Breast epithelium (tissue), 4 donors: ENCODE measurements at regions not wholly inside any gene's neighbourhood (a gene's known extent, or its start where the extent isn't known, plus 50 kb on each side); places are given as distances from the start of the nearest gene placed in this dataset.

Experiments used
- DNase-seq, 2 donors: peaks; one replicate each; pipeline ENCODE4 v3.0.0-alpha.2; 2019; ENCODE audit warnings: low spot score in 2 of 2
- H3K27ac ChIP-seq, 2 donors: fragments of 200-600 bp; sonication (generic) in 1 of 2; one replicate each; pipeline ENCODE4 v1.5.1; 2016 to 2019; ENCODE audit warnings: mild to moderate bottlenecking in 1 of 2
- H3K27me3 ChIP-seq, 2 donors: fragments of 200-600 bp; sonication (generic) in 1 of 2; one replicate each; pipeline versions ENCODE4 v1.5.1 to v1.6.0; 2017 to 2019; ENCODE audit warnings: control low read depth in 1 of 2, mild to moderate bottlenecking in 1 of 2
- H3K36me3 ChIP-seq: fragments of 200-600 bp; one replicate; pipeline ENCODE4 v1.5.1; 2019
- H3K4me1 ChIP-seq, 2 donors: fragments of 200-600 bp; sonication (generic); one replicate each; pipeline ENCODE4 v1.5.1; 2016 to 2019; ENCODE audit warnings: control low read depth in 1 of 2
- H3K4me3 ChIP-seq, 3 donors: fragments of 200-600 bp; sonication (generic); 1 replicate in 2 of 3; 2 replicates in 1 of 3; pipeline ENCODE4 v1.5.1; 2016 to 2019; ENCODE audit warnings: mild to moderate bottlenecking in 3 of 3, moderate library complexity in 2 of 3
- H3K9me3 ChIP-seq, 2 donors: fragments of 200-600 bp; sonication (generic) in 1 of 2; one replicate each; pipeline ENCODE4 v1.5.1; 2016 to 2019; ENCODE audit warnings: control low read depth in 1 of 2
- CTCF ChIP-seq, 3 donors: fragments of 450-650 bp; IDR thresholded peaks; one replicate each; pipeline ENCODE4 v1.5.1; 2016 to 2017; ENCODE audit warnings: antibody characterized with exemption in 3 of 3, mild to moderate bottlenecking in 3 of 3, moderate library complexity in 3 of 3
- POLR2A ChIP-seq: fragments of 450-650 bp; IDR thresholded peaks from one replicate; pipeline ENCODE4 v1.6.1; 2016; ENCODE audit warnings: antibody characterized with exemption, mild to moderate bottlenecking, moderate library complexity
- POLR2AphosphoS5 ChIP-seq, 3 donors: sonication (generic); formaldehyde crosslinking; IDR thresholded peaks; one replicate each; pipeline ENCODE4 v1.6.1; 2017; ENCODE audit warnings: antibody characterized with exemption in 3 of 3
- intact Hi-C: fragments of 100-400 bp; cut with DNase I; formaldehyde crosslinking; loops from one replicate; pipeline ENCODE4 v1.15.1; 2023; ENCODE audit warnings: low total_unique reads

- intact Hi-C loops, result no loop called here
- Histone ChIP-seq H3K4me1 (peaks cover 9 to 15% of the 10 kb centered on the region in 2 donors), H3K9me3 (no peaks in the 10 kb centered on the region), H3K36me3 (no peaks in the 10 kb centered on the region), H3K27me3 (no peaks in the 10 kb centered on the region), H3K27ac (no peak overlapping the region), H3K4me3 (no peak overlapping the region)
- DNase-seq, result no peak
- TF ChIP-seq CTCF (IDR thresholded peaks at IDR 0.05), result no peak
- no peak for TF ChIP-seq POLR2A
- TF ChIP-seq POLR2AphosphoS5 (IDR thresholded peaks at IDR 0.05), result no peak
Observed at GRCh38 chr2:38180754-38181153, 104.8 kb upstream of the CYP1B1 start.

GRCh38 chr2:38178556-38179419 is 102.8 kb upstream of the CYP1B1 start:
- Histone ChIP-seq H3K27me3 (no peaks in the 10 kb centered on the region), H3K9me3 (no peaks in the 10 kb centered on the region), H3K27ac (peak overlapping the region; percentile 69 to 75), H3K4me1 (peaks cover 15 to 22% of the 10 kb centered on the region in 2 donors), H3K36me3 (no peaks in the 10 kb centered on the region), H3K4me3 (no peak overlapping the region)
- peak in 1 of 2 donors; percentile 44 for DNase-seq
- intact Hi-C loops, result no loop called here
- TF ChIP-seq POLR2A, result no peak
- peak in 2 of 3 donors; percentile 1 to 36 for TF ChIP-seq POLR2AphosphoS5 (IDR thresholded peaks at IDR 0.05)
- TF ChIP-seq CTCF (IDR thresholded peaks at IDR 0.05), result peak in 1 of 3 donors; percentile 5

GRCh38 chr2:38178119-38178518 is 102.2 kb upstream of the CYP1B1 start:
- no peaks in the 10 kb centered on the region for H3K27me3 ChIP-seq
- H3K36me3 ChIP-seq, result no peaks in the 10 kb centered on the region
- intact Hi-C loops, result no loop called here
- H3K27ac ChIP-seq, result peak overlapping the region; percentile 69 to 75
- peak in 1 of 2 donors; percentile 62 for DNase-seq
- peaks cover 15 to 22% of the 10 kb centered on the region in 2 donors for H3K4me1 ChIP-seq
- no peaks in the 10 kb centered on the region for H3K9me3 ChIP-seq
- no peak for TF ChIP-seq POLR2A
- peak in 2 of 3 donors; percentile 58 to 88 for TF ChIP-seq POLR2AphosphoS5 (IDR thresholded peaks at IDR 0.05)
- TF ChIP-seq CTCF (IDR thresholded peaks at IDR 0.05), result peak in 2 of 3 donors; percentile 47 to 52
- H3K4me3 ChIP-seq, result no peak overlapping the region

GRCh38 chr2:38176619-38177021 is 100.7 kb upstream of the CYP1B1 start:
- no peaks in the 10 kb centered on the region for H3K36me3 ChIP-seq

More at GRCh38 chr2:38176619-38177021, 100.7 kb upstream of the CYP1B1 start:
- Histone ChIP-seq H3K27me3 (no peaks in the 10 kb centered on the region), H3K4me1 (peaks cover 15 to 22% of the 10 kb centered on the region in 2 donors), H3K27ac (peak overlapping the region; percentile 50 to 76), H3K4me3 (no peak overlapping the region), H3K9me3 (no peaks in the 10 kb centered on the region)
- TF ChIP-seq POLR2AphosphoS5 (IDR thresholded peaks at IDR 0.05), result peak; percentile 56 to 92 (median 60)
- TF ChIP-seq CTCF (IDR thresholded peaks at IDR 0.05), result no peak
- intact Hi-C loops, result no loop called here
- no peak for DNase-seq
